ENCODE measurements at regions not wholly inside any gene's neighbourhood (a gene's known extent, or its start where the extent isn't known, plus 50 kb on each side); places are given as distances from the start of the nearest gene placed in this dataset.

DNA sequence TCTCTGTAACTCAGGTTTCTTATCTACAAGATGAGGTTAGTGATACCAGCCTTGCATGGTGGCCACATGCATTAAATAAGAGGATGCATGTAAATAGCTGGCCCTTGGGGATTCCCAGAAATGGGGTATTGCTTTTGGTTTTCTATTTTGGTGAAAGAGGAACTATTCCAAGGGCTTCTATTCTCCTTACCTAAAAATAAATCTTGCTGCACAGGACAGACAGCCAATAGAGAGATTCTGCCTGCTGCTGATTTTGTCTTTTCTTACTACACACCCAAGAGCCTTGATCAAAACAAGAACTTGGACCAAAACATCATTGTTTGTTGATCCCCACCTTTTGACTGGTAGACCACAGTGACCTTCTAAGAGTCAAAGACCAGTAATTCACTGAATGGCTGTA, 161.8 kb downstream of the PJA2 start:
- no peak overlapping the region for H3K4me3 Mint-ChIP-seq
- DNase-seq (no peak), ATAC-seq (no peak)
- H3K27ac Mint-ChIP-seq = no peak overlapping the region
- H3K9me3 Mint-ChIP-seq (ENCODE audit: low read depth) = peaks cover 14% of the 10 kb centered on the region
- H3K36me3 Mint-ChIP-seq = peaks cover 3% of the 10 kb centered on the region
- H3K4me1 Mint-ChIP-seq = no peaks in the 10 kb centered on the region
- no peaks in the 10 kb centered on the region for H3K27me3 Mint-ChIP-seq
- CTCF ChIA-PET = no interaction called here

GRCh38 chr5:109246841-109247592, 162.8 kb downstream of the PJA2 start:
- H3K36me3 Mint-ChIP-seq = peaks cover 3% of the 10 kb centered on the region
- H3K9me3 Mint-ChIP-seq (ENCODE audit: low read depth) = peaks cover 14% of the 10 kb centered on the region
- H3K4me1 Mint-ChIP-seq = peaks cover 4% of the 10 kb centered on the region
- H3K27ac Mint-ChIP-seq = no peak overlapping the region
- H3K27me3 Mint-ChIP-seq = no peaks in the 10 kb centered on the region
- no peak overlapping the region for H3K4me3 Mint-ChIP-seq
- no peak for ATAC-seq
- DNase-seq = no peak
- CTCF ChIA-PET = no interaction called here

Measured in activated CD8-positive, alpha-beta memory T cell treated with anti-CD3 and anti-CD28 coated beads, Interleukin-2, amount 10 ng/mL, durations not matched to agents 7 days and 5 days (primary cell).